ENCODE measurements at regions not wholly inside any gene's neighbourhood (a gene's known extent, or its start where the extent isn't known, plus 50 kb on each side); places are given as distances from the start of the nearest gene placed in this dataset.

DNA sequence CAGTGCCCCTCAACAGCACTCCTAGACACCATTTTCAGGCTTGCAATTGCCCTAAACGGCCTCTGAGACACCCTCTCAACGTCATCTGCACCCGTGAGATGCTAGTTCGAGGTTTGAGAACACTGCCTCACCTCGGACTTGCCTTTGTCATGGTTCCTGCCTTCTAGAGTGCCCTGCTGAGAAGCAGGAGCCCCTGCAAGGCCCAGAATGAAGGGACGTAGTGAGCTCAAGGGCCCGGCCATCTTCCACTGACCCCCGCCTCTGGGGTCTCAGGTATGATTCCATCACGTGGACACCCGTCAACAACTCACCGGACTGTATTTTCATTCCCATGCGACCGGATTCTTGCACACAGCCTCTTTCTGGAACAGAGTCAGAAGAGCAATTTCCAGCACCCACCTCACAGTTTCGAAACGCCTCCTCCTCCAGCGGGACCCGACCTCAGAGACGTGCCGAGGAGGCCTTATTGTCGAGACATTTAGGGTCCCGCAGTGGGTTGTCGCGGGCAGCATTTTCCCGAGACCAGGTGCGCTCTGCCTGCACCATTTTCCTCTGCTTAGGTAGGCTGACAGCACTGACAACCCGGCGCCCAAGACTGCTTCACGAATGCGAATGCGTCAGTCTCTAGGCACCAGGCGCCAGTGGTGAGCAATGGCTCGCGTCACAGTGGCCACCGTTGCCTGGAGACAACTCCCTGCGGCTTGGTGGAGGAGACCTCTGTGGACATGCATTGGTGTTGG lies 999.9 kb downstream of the KCNJ18 start:
- no peak for TF ChIP-seq CTCF (IDR thresholded peaks at IDR 0.05)
- no peak for TF ChIP-seq POLR2A (IDR thresholded peaks at IDR 0.05)

Measured in stomach (tissue), 4 donors.